ENCODE measurements at regions not wholly inside any gene's neighbourhood (a gene's known extent, or its start where the extent isn't known, plus 50 kb on each side); places are given as distances from the start of the nearest gene placed in this dataset.

DNA sequence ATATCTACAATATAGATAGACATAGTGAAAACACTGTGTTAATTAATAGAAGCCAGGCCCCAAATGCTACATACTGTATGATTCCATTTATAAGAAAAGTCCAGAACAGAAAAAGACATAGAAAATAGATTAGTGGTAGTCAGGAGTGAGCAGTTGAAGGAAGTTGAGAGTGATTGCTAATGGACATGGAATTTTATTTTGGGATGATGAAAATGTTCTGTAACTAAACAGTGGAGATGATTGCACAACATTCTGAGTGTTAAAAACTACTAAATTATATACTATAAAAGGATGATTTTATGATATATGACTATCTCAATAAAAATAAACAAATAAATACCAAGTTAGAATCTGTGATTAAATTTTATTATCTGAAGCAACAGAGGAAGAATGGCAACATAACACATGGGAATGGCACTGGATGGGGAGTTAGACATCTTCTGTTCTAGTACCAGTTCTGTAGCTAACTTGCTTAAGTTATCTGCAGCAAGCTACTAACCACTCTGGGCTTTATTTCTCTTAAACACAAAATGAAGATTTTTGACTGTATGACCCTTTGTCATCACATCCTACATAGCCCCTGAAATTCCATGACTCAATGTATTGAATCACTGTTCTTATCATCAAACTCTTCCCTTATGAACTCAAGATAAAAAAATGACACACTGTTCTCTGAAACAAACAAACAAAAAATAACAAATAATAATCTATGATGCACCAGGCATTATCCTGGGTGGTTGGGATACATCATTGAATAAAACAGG is 612.7 kb downstream of the TBL1XR1 start:
- H3K9me3 ChIP-seq (ENCODE audit: low read length) = no peaks in the 10 kb centered on the region

DNA sequence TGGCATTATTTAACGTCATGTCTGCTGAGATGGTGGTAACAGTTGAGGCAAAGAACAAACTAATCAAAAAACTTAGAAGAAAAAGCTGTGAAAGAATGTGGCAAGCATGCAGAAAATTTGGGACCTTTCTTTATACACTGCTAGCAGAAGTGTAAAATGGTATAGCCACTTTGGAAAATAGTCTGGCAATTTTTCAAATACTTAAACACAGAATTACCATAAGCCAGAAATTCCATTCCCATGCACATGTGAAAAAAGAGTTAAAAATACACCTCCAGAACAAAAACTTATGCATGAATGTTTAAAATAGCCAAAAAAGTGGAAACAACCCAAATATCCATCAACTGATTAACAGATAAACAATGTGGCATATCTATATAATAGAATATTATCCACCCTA is 613.3 kb downstream of the TBL1XR1 start:
- no peak for TF ChIP-seq EZH2phosphoT487 (IDR thresholded peaks at IDR 0.05; ENCODE audit: borderline replicate concordance, low read depth, low read length)
- TF ChIP-seq, protein P1, sequence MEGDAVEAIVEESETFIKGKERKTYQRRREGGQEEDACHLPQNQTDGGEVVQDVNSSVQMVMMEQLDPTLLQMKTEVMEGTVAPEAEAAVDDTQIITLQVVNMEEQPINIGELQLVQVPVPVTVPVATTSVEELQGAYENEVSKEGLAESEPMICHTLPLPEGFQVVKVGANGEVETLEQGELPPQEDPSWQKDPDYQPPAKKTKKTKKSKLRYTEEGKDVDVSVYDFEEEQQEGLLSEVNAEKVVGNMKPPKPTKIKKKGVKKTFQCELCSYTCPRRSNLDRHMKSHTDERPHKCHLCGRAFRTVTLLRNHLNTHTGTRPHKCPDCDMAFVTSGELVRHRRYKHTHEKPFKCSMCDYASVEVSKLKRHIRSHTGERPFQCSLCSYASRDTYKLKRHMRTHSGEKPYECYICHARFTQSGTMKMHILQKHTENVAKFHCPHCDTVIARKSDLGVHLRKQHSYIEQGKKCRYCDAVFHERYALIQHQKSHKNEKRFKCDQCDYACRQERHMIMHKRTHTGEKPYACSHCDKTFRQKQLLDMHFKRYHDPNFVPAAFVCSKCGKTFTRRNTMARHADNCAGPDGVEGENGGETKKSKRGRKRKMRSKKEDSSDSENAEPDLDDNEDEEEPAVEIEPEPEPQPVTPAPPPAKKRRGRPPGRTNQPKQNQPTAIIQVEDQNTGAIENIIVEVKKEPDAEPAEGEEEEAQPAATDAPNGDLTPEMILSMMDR (conservative IDR thresholded peaks at IDR 0.05; ENCODE audit: low read length) = no peak
- ChIA-PET CTCF (ENCODE audit: unreplicated experiment) (no interaction called here), POLR2A (no interaction called here)
- Histone ChIP-seq H3K9me2 (ENCODE audit: insufficient read depth, low read length) (no peaks in the 10 kb centered on the region), H3K4me2 (ENCODE audit: low read length) (no peak overlapping the region), H2AFZ (ENCODE audit: low read length) (no peak overlapping the region), H3K79me2 (ENCODE audit: insufficient read depth, low read depth, low read length) (no peaks in the 10 kb centered on the region), H4K20me1 (ENCODE audit: insufficient read depth, low read length) (no peaks in the 10 kb centered on the region), H3K4me1 (ENCODE audit: insufficient read depth, low read length, poor library complexity, severe bottlenecking) (no peaks in the 10 kb centered on the region), H3K4me3 (ENCODE audit: low read depth, low read length, poor library complexity, severe bottlenecking) (no peak overlapping the region), H3K27ac (ENCODE audit: low read depth, low read length, poor library complexity, severe bottlenecking) (no peak overlapping the region), H3K36me3 (ENCODE audit: insufficient read depth, low read length) (no peaks in the 10 kb centered on the region), H3K9me3 (ENCODE audit: low read length) (no peaks in the 10 kb centered on the region)
- BruUV-seq (replicated peaks) = no TSS peak
- no peak for DNase-seq (ENCODE audit: low spot score)
- intact Hi-C loops (cut with micrococcal nuclease; ENCODE audit: unreplicated experiment) = no loop called here

More for the DNA sequence above, 612.7 kb downstream of the TBL1XR1 start:
- intact Hi-C loops (cut with micrococcal nuclease; ENCODE audit: unreplicated experiment) = no loop called here
- ChIA-PET CTCF (ENCODE audit: unreplicated experiment) (no interaction called here), POLR2A (no interaction called here)
- H3K9me2 ChIP-seq (ENCODE audit: insufficient read depth, low read length) = no peaks in the 10 kb centered on the region
- H3K27ac ChIP-seq (ENCODE audit: low read depth, low read length, poor library complexity, severe bottlenecking) = no peak overlapping the region
- BruUV-seq (replicated peaks) = no TSS peak
- H3K4me1 ChIP-seq (ENCODE audit: insufficient read depth, low read length, poor library complexity, severe bottlenecking) = no peaks in the 10 kb centered on the region
- H3K36me3 ChIP-seq (ENCODE audit: insufficient read depth, low read length) = no peaks in the 10 kb centered on the region
- no peaks in the 10 kb centered on the region for H4K20me1 ChIP-seq (ENCODE audit: insufficient read depth, low read length)
- no peaks in the 10 kb centered on the region for H3K79me2 ChIP-seq (ENCODE audit: insufficient read depth, low read depth, low read length)
- H2AFZ ChIP-seq (ENCODE audit: low read length) = no peak overlapping the region
- TF ChIP-seq, protein P1 (conservative IDR thresholded peaks at IDR 0.05; ENCODE audit: low read length) = no peak
- no peak for TF ChIP-seq EZH2phosphoT487 (IDR thresholded peaks at IDR 0.05; ENCODE audit: borderline replicate concordance, low read depth, low read length)
- H3K4me2 ChIP-seq (ENCODE audit: low read length) = no peak overlapping the region
- DNase-seq (ENCODE audit: low spot score) = no peak
- H3K4me3 ChIP-seq (ENCODE audit: low read depth, low read length, poor library complexity, severe bottlenecking) = no peak overlapping the region

DNA sequence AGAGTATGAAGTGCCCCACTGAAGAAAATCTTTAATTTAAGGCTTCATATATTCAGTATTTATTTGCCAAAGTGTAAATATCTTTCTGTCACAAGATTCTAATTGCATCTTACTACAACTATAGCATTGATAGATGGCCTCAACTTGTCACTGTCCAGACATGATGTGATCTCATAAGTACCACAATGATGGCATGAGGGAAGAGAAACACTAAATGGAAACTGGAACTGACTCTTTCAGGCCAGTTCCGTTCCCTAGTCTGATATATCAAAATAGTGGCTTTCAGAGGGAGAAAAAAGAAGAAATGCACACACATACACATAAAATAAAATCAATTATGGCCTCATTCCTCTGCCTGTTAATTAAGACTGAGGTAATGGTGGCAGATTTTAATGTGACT is 615.7 kb downstream of the TBL1XR1 start:
- no peaks in the 10 kb centered on the region for H3K9me2 ChIP-seq (ENCODE audit: insufficient read depth, low read length)
- H3K4me2 ChIP-seq (ENCODE audit: low read length) = no peak overlapping the region
- TF ChIP-seq EZH2phosphoT487 (IDR thresholded peaks at IDR 0.05; ENCODE audit: borderline replicate concordance, low read depth, low read length) = no peak
- TF ChIP-seq, protein P1 (conservative IDR thresholded peaks at IDR 0.05; ENCODE audit: low read length) = no peak
- no peaks in the 10 kb centered on the region for H3K36me3 ChIP-seq (ENCODE audit: insufficient read depth, low read length)
- no peaks in the 10 kb centered on the region for H3K4me1 ChIP-seq (ENCODE audit: insufficient read depth, low read length, poor library complexity, severe bottlenecking)
- no peaks in the 10 kb centered on the region for H3K79me2 ChIP-seq (ENCODE audit: insufficient read depth, low read depth, low read length)
- H2AFZ ChIP-seq (ENCODE audit: low read length) = no peak overlapping the region
- ChIA-PET CTCF (ENCODE audit: unreplicated experiment) (no interaction called here), POLR2A (no interaction called here)
- BruUV-seq (replicated peaks) = no TSS peak
- intact Hi-C loops (cut with micrococcal nuclease; ENCODE audit: unreplicated experiment) = no loop called here
- DNase-seq (ENCODE audit: low spot score) = no peak
- H3K9me3 ChIP-seq (ENCODE audit: low read length) = no peaks in the 10 kb centered on the region
- H3K4me3 ChIP-seq (ENCODE audit: low read depth, low read length, poor library complexity, severe bottlenecking) = no peak overlapping the region
- no peaks in the 10 kb centered on the region for H4K20me1 ChIP-seq (ENCODE audit: insufficient read depth, low read length)
- no peak overlapping the region for H3K27ac ChIP-seq (ENCODE audit: low read depth, low read length, poor library complexity, severe bottlenecking)
